IMR-90 (cell line): ENCODE measurements at regions not wholly inside any gene's neighbourhood (a gene's known extent, or its start where the extent isn't known, plus 50 kb on each side); places are given as distances from the start of the nearest gene placed in this dataset.

Experiments
- ATAC-seq: fragments of 200-7000 bp; cut with Tn5 transposase; 2 replicates; pipeline ENCODE4 v1.9.1; 2020; ENCODE audit warnings: low read depth, mild to moderate bottlenecking, moderate library complexity
- BruUV-seq: library from RNA; stranded (reverse); fragments of 400-500 nt; replicated peaks from 2 replicates; lab custom pipeline; 2021; lab: Mats Ljungman, UMichigan
- CTCF ChIA-PET: fragments of 300-600 bp; formaldehyde crosslinking; extraction: SDS; loops from one replicate; lab custom pipeline; 2021; ENCODE audit warnings: antibody characterized with exemption; lab: Yijun Ruan, JAX
- POLR2A ChIA-PET: fragments of 300-600 bp; sonication (Branson Sonifier 250); formaldehyde crosslinking; loops from one replicate; lab custom pipeline; 2022; ENCODE audit warnings: antibody characterized with exemption; ENCODE audit not compliant: unreplicated experiment; lab: Charles Lee
- DNase-seq: peaks from one replicate; pipeline ENCODE4 v3.0.0; 2013
- H2AFZ ChIP-seq: replicated peaks from 2 replicates; pipeline ENCODE3; 2013; ENCODE audit warnings: low read length, mild to moderate bottlenecking; ENCODE audit not compliant: poor library complexity
- H2AK5ac ChIP-seq: 2 replicates; pipeline ENCODE4 v1.6.1; 2013; ENCODE audit warnings: low read depth, low read length, inconsistent platforms
- H2AK9ac ChIP-seq: replicated peaks from 2 replicates; pipeline ENCODE3; 2013; ENCODE audit warnings: mild to moderate bottlenecking, low read depth, low read length, moderate library complexity; ENCODE audit not compliant: poor library complexity
- H2BK120ac ChIP-seq: 2 replicates; pipeline ENCODE4 v1.6.1; 2013; ENCODE audit warnings: low read depth, low read length, inconsistent platforms
- H2BK15ac ChIP-seq: 3 replicates; pipeline ENCODE4 v1.6.1; 2013; ENCODE audit warnings: low read depth, low read length, inconsistent platforms
- H2BK20ac ChIP-seq: 2 replicates; pipeline ENCODE4 v1.6.1; 2013; ENCODE audit warnings: low read depth, mild to moderate bottlenecking, inconsistent platforms, low read length, moderate library complexity
- H2BK5ac ChIP-seq: 2 replicates; pipeline ENCODE4 v1.6.1; 2013; ENCODE audit warnings: mild to moderate bottlenecking, low read depth, low read length, inconsistent platforms; ENCODE audit not compliant: poor library complexity, severe bottlenecking
- H3K14ac ChIP-seq: replicated peaks from 2 replicates; pipeline ENCODE4 v1.6.1; 2013; ENCODE audit warnings: low read depth, low read length, inconsistent platforms
- H3K18ac ChIP-seq: 2 replicates; pipeline ENCODE4 v1.6.1; 2013; ENCODE audit warnings: low read depth, low read length, control low read depth
- H3K23ac ChIP-seq: 2 replicates; pipeline ENCODE4 v1.6.1; 2013; ENCODE audit warnings: low read depth, low read length, inconsistent platforms
- H3K27ac ChIP-seq: 2 replicates; pipeline ENCODE4 v1.5.1; 2013; ENCODE audit warnings: mild to moderate bottlenecking, control low read depth, low read length; ENCODE audit not compliant: insufficient read depth
- H3K27me3 ChIP-seq: 2 replicates; pipeline ENCODE4 v1.6.1; 2013; ENCODE audit warnings: low read length; ENCODE audit not compliant: control insufficient read depth, insufficient read depth
- H3K36me3 ChIP-seq: 2 replicates; pipeline ENCODE4 v1.6.1; 2013; ENCODE audit warnings: low read length, mixed read lengths; ENCODE audit not compliant: control insufficient read depth, insufficient read depth
- H3K4ac ChIP-seq: 2 replicates; pipeline ENCODE4 v1.6.1; 2013; ENCODE audit warnings: low read depth, low read length, inconsistent platforms
- H3K4me1 ChIP-seq: 2 replicates; pipeline ENCODE4 v1.6.1; 2013; ENCODE audit warnings: low read length, mixed read lengths; ENCODE audit not compliant: control insufficient read depth, insufficient read depth
- H3K4me2 ChIP-seq: 2 replicates; pipeline ENCODE4 v1.6.1; 2013; ENCODE audit warnings: low read depth, mild to moderate bottlenecking, control low read depth, low read length, moderate library complexity
- H3K4me3 ChIP-seq: 2 replicates; pipeline ENCODE4 v1.5.1; 2013; ENCODE audit warnings: low read depth, mild to moderate bottlenecking, control low read depth, low read length, moderate library complexity; ENCODE audit not compliant: insufficient read depth
- H3K56ac ChIP-seq: 2 replicates; pipeline ENCODE4 v1.6.1; 2013; ENCODE audit warnings: low read length, inconsistent platforms; ENCODE audit not compliant: insufficient read depth; ENCODE audit errors: extremely low read depth
- H3K79me1 ChIP-seq, 2 experiments: 2 replicates each; pipeline ENCODE4 v1.6.1; 2013; ENCODE audit warnings: low read length in 2 of 2, inconsistent platforms in 1 of 2, low read depth in 1 of 2
- H3K9ac ChIP-seq: 2 replicates; pipeline ENCODE4 v1.6.1; 2013; ENCODE audit warnings: low read depth, low read length, control low read depth
- H3K9me1 ChIP-seq: 2 replicates; pipeline ENCODE4 v1.6.1; 2013; ENCODE audit warnings: low read length, inconsistent platforms; ENCODE audit not compliant: insufficient read depth
- H3K9me3 ChIP-seq: 2 replicates; pipeline ENCODE4 v1.6.1; 2013; ENCODE audit warnings: low read length; ENCODE audit not compliant: control insufficient read depth, insufficient read depth
- H4K20me1 ChIP-seq: 2 replicates; pipeline ENCODE4 v1.6.1; 2013; ENCODE audit warnings: low read length, inconsistent platforms; ENCODE audit not compliant: insufficient read depth
- H4K5ac ChIP-seq: 2 replicates; pipeline ENCODE4 v1.6.1; 2013; ENCODE audit warnings: mild to moderate bottlenecking, low read depth, low read length, control low read depth
- H4K8ac ChIP-seq, 2 experiments: 2 replicates each; pipeline ENCODE4 v1.6.1; 2013; ENCODE audit warnings: low read depth in 2 of 2, low read length in 2 of 2, control low read depth in 1 of 2, inconsistent platforms in 1 of 2
- H4K91ac ChIP-seq: 2 replicates; pipeline ENCODE4 v1.6.1; 2013; ENCODE audit warnings: low read depth, low read length, inconsistent platforms; ENCODE audit not compliant: insufficient read depth
- BHLHE40 ChIP-seq: fragments of 150-350 bp; IDR thresholded peaks from 2 replicates; pipeline ENCODE4 v1.6.1; 2016; ENCODE audit warnings: mild to moderate bottlenecking, low read depth, low read length
- CHD1 ChIP-seq: IDR thresholded peaks from 2 replicates; pipeline ENCODE4 v1.6.1; 2012; ENCODE audit warnings: low read depth, low read length, improper control_type of control experiment
- CTCF ChIP-seq: conservative IDR thresholded peaks from 2 replicates; pipeline ENCODE4 v1.5.1; 2012; ENCODE audit warnings: mild to moderate bottlenecking, low read depth, low read length, improper control_type of control experiment
- ELK1 ChIP-seq: fragments of 150-350 bp; IDR thresholded peaks from 2 replicates; pipeline ENCODE4 v1.6.1; 2016; ENCODE audit warnings: low read depth, mild to moderate bottlenecking, low read length, moderate library complexity, borderline replicate concordance
- FOS ChIP-seq: fragments of 150-350 bp; IDR thresholded peaks from 2 replicates; pipeline ENCODE4 v1.6.1; 2016; ENCODE audit warnings: low read depth, low read length
- MAZ ChIP-seq: IDR thresholded peaks from 2 replicates; pipeline ENCODE4 v1.6.1; 2012; ENCODE audit warnings: low read depth, mild to moderate bottlenecking, low read length, improper control_type of control experiment, moderate library complexity, borderline replicate concordance
- RAD21 ChIP-seq: IDR thresholded peaks from 2 replicates; pipeline ENCODE4 v1.6.1; 2012; ENCODE audit warnings: low read length, improper control_type of control experiment
- RCOR1 ChIP-seq: IDR thresholded peaks from 2 replicates; pipeline ENCODE4 v1.6.1; 2012; ENCODE audit warnings: mild to moderate bottlenecking, low read length, improper control_type of control experiment; ENCODE audit not compliant: insufficient replicate concordance
- USF2 ChIP-seq: fragments of 150-350 bp; IDR thresholded peaks from 2 replicates; pipeline ENCODE4 v1.6.1; 2017; ENCODE audit warnings: mild to moderate bottlenecking, antibody characterized with exemption, low read length, low read depth
- WGBS, 2 experiments: methylation state at CpG; one replicate each; pipeline versions ENCODE4 v1.1.5 to v1.1.7; 2013; ENCODE audit warnings: missing lambda C conversion rate in 2 of 2; ENCODE audit not compliant: insufficient read length in 1 of 2; ENCODE audit errors: extremely low coverage in 2 of 2; 5-methylcytosine and 5-hydroxymethylcytosine counted together
- dilution Hi-C: fragments of 300-500 bp; cut with HindIII; formaldehyde crosslinking; loops from one replicate; pipeline ENCODE4 v1.14.3; 2018; ENCODE audit warnings: low sequenced_read_pairs; ENCODE audit not compliant: unreplicated experiment
- in situ Hi-C: fragments of 300-500 bp; cut with MboI; formaldehyde crosslinking; loops from 3 replicates; pipeline ENCODE4 v1.14.3; 2019; ENCODE audit warnings: low sequenced_read_pairs, inconsistent platforms, mixed read lengths
- intact Hi-C: fragments of 100-400 bp; cut with micrococcal nuclease; formaldehyde crosslinking; loops from 2 replicates; pipeline ENCODE4 v1.10.0; 2022

GRCh38 chr5:174532455-174533453 is 191.6 kb upstream of the MSX2 start (continued):
- TF ChIP-seq ELK1 = no peak

GRCh38 chr5:174533751-174534241 is 190.6 kb upstream of the MSX2 start:
- Histone ChIP-seq H2AFZ (peak overlapping the region; percentile 77), H3K9me1 (peaks cover 18% of the 10 kb centered on the region), H2AK5ac (peak overlapping the region; percentile 96), H3K9me3 (no peaks in the 10 kb centered on the region), H3K4me2 (peak overlapping the region; percentile 63), H3K56ac (peak overlapping the region; percentile 97), H2AK9ac (peak overlapping the region; percentile 92), H4K91ac (peak overlapping the region; percentile 97), H3K23ac (peak overlapping the region; percentile 97), H2BK5ac (peak overlapping the region; percentile 96), H3K4me3 (no peak overlapping the region), H3K14ac (peak overlapping the region; percentile 94), H2BK15ac (peak overlapping the region; percentile 95; the same call in 2 of the 3 replicates), H3K4ac (peak overlapping the region; percentile 99), H3K4me1 (peaks cover 26% of the 10 kb centered on the region), H4K20me1 (no peaks in the 10 kb centered on the region), H4K8ac (peak overlapping the region; percentile 90 to 97), H3K27me3 (no peaks in the 10 kb centered on the region), H3K18ac (peak overlapping the region; percentile 93), H3K79me1 (no peaks in the 10 kb centered on the region), H2BK20ac (peak overlapping the region; percentile 99), H4K5ac (peak overlapping the region; percentile 95), H2BK120ac (peak overlapping the region; percentile 99), H3K9ac (peak overlapping the region; percentile 20), H3K27ac (peak overlapping the region; percentile 94), H3K36me3 (no peaks in the 10 kb centered on the region)
- CTCF ChIA-PET = interaction anchor here (0.6 to 0.7 kb wide), 3 partner anchors 125 to 601 kb away, joined by 3 read pairs; no protein-coding TSS in a partner anchor
- BruUV-seq = no TSS peak
- peak; percentile 99 for DNase-seq
- in situ Hi-C loops (no loop called here), dilution Hi-C loops (no loop called here), intact Hi-C loops (loop anchor here (1.0 to 5.0 kb wide), 6 partner anchors 17 to 259 kb away; no protein-coding TSS in a partner anchor)
- POLR2A ChIA-PET = no interaction called here
- WGBS, 2 experiments = no CpG with 5 or more reads among the region's 5 CpGs
- ATAC-seq = peak; percentile 77
- TF ChIP-seq BHLHE40 (peak; percentile 39; the same call in 1 of the 2 replicates), CTCF (no peak), RCOR1 (peak; percentile 19), RAD21 (0 out of 2 replicates have a peak, but pooled peaks have one; percentile 1), USF2 (no peak), MAZ (no peak), CHD1 (no peak), FOS (peak; percentile 97)
